ENCODE measurements at regions not wholly inside any gene's neighbourhood (a gene's known extent, or its start where the extent isn't known, plus 50 kb on each side); places are given as distances from the start of the nearest gene placed in this dataset.

DNA sequence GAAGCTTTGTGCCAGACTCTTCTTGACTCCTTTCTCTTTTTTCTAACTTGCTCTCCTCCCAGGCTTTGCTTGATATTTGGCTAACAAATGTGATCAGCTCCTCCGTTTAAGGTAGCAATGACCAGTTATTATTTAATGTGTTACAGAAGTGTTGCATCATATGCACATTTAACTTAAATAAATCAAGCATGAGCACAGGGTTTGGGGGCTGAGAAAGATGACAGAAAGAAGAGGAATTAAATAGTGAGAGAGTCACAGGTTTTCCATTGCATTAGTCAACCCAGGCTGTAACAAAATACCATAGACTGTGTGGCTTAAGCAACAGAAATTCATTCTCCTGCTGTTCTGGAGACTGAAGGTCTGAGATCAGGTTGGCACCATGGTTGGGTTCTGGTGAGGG is 343.8 kb downstream of the RPRM start:
- Histone ChIP-seq H3K27me3 (ENCODE audit: insufficient read depth, low read length) (no peaks in the 10 kb centered on the region), H3K9me3 (ENCODE audit: insufficient read depth, low read depth, low read length) (no peaks in the 10 kb centered on the region), H3K4me1 (ENCODE audit: insufficient read depth, low read length) (no peaks in the 10 kb centered on the region), H3K9ac (ENCODE audit: low read depth, low read length) (no peak overlapping the region), H3K4me3 (ENCODE audit: low read length) (no peak overlapping the region), H3K36me3 (ENCODE audit: insufficient read depth, low read depth, low read length) (no peaks in the 10 kb centered on the region), H3K27ac (ENCODE audit: low read length) (no peak overlapping the region)

DNA sequence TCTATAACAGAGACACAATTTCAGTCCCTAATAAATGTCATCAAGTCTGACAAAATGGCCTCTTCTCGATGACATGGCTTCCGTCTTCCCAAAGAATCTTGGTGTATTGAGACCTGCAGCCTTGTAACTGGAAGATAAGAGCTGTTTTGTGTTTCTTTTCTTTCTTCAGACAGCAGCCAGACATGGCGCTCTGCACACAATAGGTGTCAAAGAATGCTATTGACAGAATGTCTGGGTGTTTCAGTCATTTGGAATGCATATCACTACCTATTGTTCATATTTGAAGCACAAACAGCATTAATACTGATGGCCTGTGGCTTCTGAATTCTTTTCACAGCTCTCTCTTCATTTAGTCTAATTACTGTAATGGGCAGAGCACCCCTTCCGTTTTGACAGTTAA is 344.8 kb downstream of the RPRM start:
- H3K9me3 ChIP-seq (ENCODE audit: insufficient read depth, low read depth, low read length), result no peaks in the 10 kb centered on the region
- H3K4me3 ChIP-seq (ENCODE audit: low read length), result no peak overlapping the region
- H3K27me3 ChIP-seq (ENCODE audit: insufficient read depth, low read length), result no peaks in the 10 kb centered on the region
- no peak overlapping the region for H3K27ac ChIP-seq (ENCODE audit: low read length)
- no peaks in the 10 kb centered on the region for H3K36me3 ChIP-seq (ENCODE audit: insufficient read depth, low read depth, low read length)
- no peak overlapping the region for H3K9ac ChIP-seq (ENCODE audit: low read depth, low read length)
- H3K4me1 ChIP-seq (ENCODE audit: insufficient read depth, low read length), result no peaks in the 10 kb centered on the region

- no peaks in the 10 kb centered on the region for H3K27me3 ChIP-seq (ENCODE audit: insufficient read depth, low read length)
- H3K4me3 ChIP-seq (ENCODE audit: low read length), result no peak overlapping the region
- no peak overlapping the region for H3K9ac ChIP-seq (ENCODE audit: low read depth, low read length)
- H3K27ac ChIP-seq (ENCODE audit: low read length), result no peak overlapping the region
- H3K36me3 ChIP-seq (ENCODE audit: insufficient read depth, low read depth, low read length), result no peaks in the 10 kb centered on the region
- no peaks in the 10 kb centered on the region for H3K4me1 ChIP-seq (ENCODE audit: insufficient read depth, low read length)
- no peaks in the 10 kb centered on the region for H3K9me3 ChIP-seq (ENCODE audit: insufficient read depth, low read depth, low read length)
These were observed 346.1 kb downstream of the RPRM start for GRCh38 chr2:153132418-153132817.

GRCh38 chr2:153115141-153115540 is 363.4 kb downstream of the RPRM start:
- H3K9ac ChIP-seq (ENCODE audit: low read depth, low read length), result no peak overlapping the region
- H3K36me3 ChIP-seq (ENCODE audit: insufficient read depth, low read depth, low read length), result no peaks in the 10 kb centered on the region
- no peak overlapping the region for H3K27ac ChIP-seq (ENCODE audit: low read length)
- no peaks in the 10 kb centered on the region for H3K4me1 ChIP-seq (ENCODE audit: insufficient read depth, low read length)
- H3K4me3 ChIP-seq (ENCODE audit: low read length), result no peak overlapping the region
- H3K9me3 ChIP-seq (ENCODE audit: insufficient read depth, low read depth, low read length), result no peaks in the 10 kb centered on the region
- H3K27me3 ChIP-seq (ENCODE audit: insufficient read depth, low read length), result no peaks in the 10 kb centered on the region

- Histone ChIP-seq H3K4me3 (ENCODE audit: low read length) (no peak overlapping the region), H3K9me3 (ENCODE audit: insufficient read depth, low read depth, low read length) (no peaks in the 10 kb centered on the region), H3K36me3 (ENCODE audit: insufficient read depth, low read depth, low read length) (no peaks in the 10 kb centered on the region), H3K9ac (ENCODE audit: low read depth, low read length) (no peak overlapping the region), H3K27ac (ENCODE audit: low read length) (no peak overlapping the region), H3K27me3 (ENCODE audit: insufficient read depth, low read length) (no peaks in the 10 kb centered on the region), H3K4me1 (ENCODE audit: insufficient read depth, low read length) (no peaks in the 10 kb centered on the region)
These were observed 368.1 kb downstream of the RPRM start for GRCh38 chr2:153110486-153110885.

- H3K27me3 ChIP-seq (ENCODE audit: insufficient read depth, low read length), result no peaks in the 10 kb centered on the region
- H3K4me3 ChIP-seq (ENCODE audit: low read length), result no peak overlapping the region
- no peaks in the 10 kb centered on the region for H3K9me3 ChIP-seq (ENCODE audit: insufficient read depth, low read depth, low read length)
- no peak overlapping the region for H3K9ac ChIP-seq (ENCODE audit: low read depth, low read length)
- H3K4me1 ChIP-seq (ENCODE audit: insufficient read depth, low read length), result no peaks in the 10 kb centered on the region
- no peaks in the 10 kb centered on the region for H3K36me3 ChIP-seq (ENCODE audit: insufficient read depth, low read depth, low read length)
- H3K27ac ChIP-seq (ENCODE audit: low read length), result no peak overlapping the region
These were observed 368.8 kb downstream of the RPRM start for GRCh38 chr2:153109793-153110192.

GRCh38 chr2:153106802-153107477 is 371.6 kb downstream of the RPRM start:
- no peaks in the 10 kb centered on the region for H3K9me3 ChIP-seq (ENCODE audit: insufficient read depth, low read depth, low read length)
- no peak overlapping the region for H3K9ac ChIP-seq (ENCODE audit: low read depth, low read length)
- no peak overlapping the region for H3K4me3 ChIP-seq (ENCODE audit: low read length)
- H3K36me3 ChIP-seq (ENCODE audit: insufficient read depth, low read depth, low read length), result no peaks in the 10 kb centered on the region
- no peak overlapping the region for H3K27ac ChIP-seq (ENCODE audit: low read length)
- H3K27me3 ChIP-seq (ENCODE audit: insufficient read depth, low read length), result no peaks in the 10 kb centered on the region
- H3K4me1 ChIP-seq (ENCODE audit: insufficient read depth, low read length), result no peaks in the 10 kb centered on the region

GRCh38 chr2:153105829-153106578 is 372.6 kb downstream of the RPRM start:
- H3K9ac ChIP-seq (ENCODE audit: low read depth, low read length), result no peak overlapping the region
- H3K4me1 ChIP-seq (ENCODE audit: insufficient read depth, low read length), result no peaks in the 10 kb centered on the region
- H3K27me3 ChIP-seq (ENCODE audit: insufficient read depth, low read length), result no peaks in the 10 kb centered on the region
- no peak overlapping the region for H3K27ac ChIP-seq (ENCODE audit: low read length)
- no peak overlapping the region for H3K4me3 ChIP-seq (ENCODE audit: low read length)
- no peaks in the 10 kb centered on the region for H3K9me3 ChIP-seq (ENCODE audit: insufficient read depth, low read depth, low read length)
- no peaks in the 10 kb centered on the region for H3K36me3 ChIP-seq (ENCODE audit: insufficient read depth, low read depth, low read length)

- H3K4me3 ChIP-seq (ENCODE audit: low read length), result no peak overlapping the region
- H3K9ac ChIP-seq (ENCODE audit: low read depth, low read length), result no peak overlapping the region
- no peaks in the 10 kb centered on the region for H3K4me1 ChIP-seq (ENCODE audit: insufficient read depth, low read length)
- no peaks in the 10 kb centered on the region for H3K9me3 ChIP-seq (ENCODE audit: insufficient read depth, low read depth, low read length)
- H3K36me3 ChIP-seq (ENCODE audit: insufficient read depth, low read depth, low read length), result no peaks in the 10 kb centered on the region
- H3K27ac ChIP-seq (ENCODE audit: low read length), result no peak overlapping the region
- H3K27me3 ChIP-seq (ENCODE audit: insufficient read depth, low read length), result no peaks in the 10 kb centered on the region
These were observed 377.4 kb downstream of the RPRM start for GRCh38 chr2:153101187-153101586.

GRCh38 chr2:153100151-153100550 is 378.4 kb downstream of the RPRM start:
- no peaks in the 10 kb centered on the region for H3K9me3 ChIP-seq (ENCODE audit: insufficient read depth, low read depth, low read length)
- H3K4me1 ChIP-seq (ENCODE audit: insufficient read depth, low read length), result no peaks in the 10 kb centered on the region
- H3K36me3 ChIP-seq (ENCODE audit: insufficient read depth, low read depth, low read length), result no peaks in the 10 kb centered on the region
- H3K27ac ChIP-seq (ENCODE audit: low read length), result no peak overlapping the region
- no peaks in the 10 kb centered on the region for H3K27me3 ChIP-seq (ENCODE audit: insufficient read depth, low read length)
- no peak overlapping the region for H3K4me3 ChIP-seq (ENCODE audit: low read length)
- H3K9ac ChIP-seq (ENCODE audit: low read depth, low read length), result no peak overlapping the region

DNA sequence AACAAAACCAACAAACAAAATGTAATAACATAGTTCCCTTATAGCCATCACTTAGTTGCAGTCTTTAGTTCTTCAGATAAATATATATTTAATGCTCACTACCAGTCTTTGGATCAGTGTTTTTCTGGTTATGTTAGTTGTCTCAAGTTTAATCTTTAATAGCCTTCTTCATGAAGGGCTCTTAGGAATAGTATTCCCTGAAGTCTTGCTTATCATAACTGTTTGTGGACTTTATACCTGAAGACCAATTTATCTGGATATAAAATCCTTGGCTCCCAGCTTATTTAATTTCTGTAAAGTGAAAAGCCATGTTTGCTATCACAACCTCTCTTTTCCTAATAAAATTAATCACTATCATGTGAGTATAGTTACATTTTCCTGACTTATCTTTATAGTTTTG is 379.7 kb downstream of the ARL6IP6 start:
- Histone ChIP-seq H3K9me3 (ENCODE audit: insufficient read depth, low read depth, low read length) (no peaks in the 10 kb centered on the region), H3K27ac (ENCODE audit: low read length) (no peak overlapping the region), H3K9ac (ENCODE audit: low read depth, low read length) (no peak overlapping the region), H3K36me3 (ENCODE audit: insufficient read depth, low read depth, low read length) (no peaks in the 10 kb centered on the region), H3K4me1 (ENCODE audit: insufficient read depth, low read length) (no peaks in the 10 kb centered on the region), H3K4me3 (ENCODE audit: low read length) (no peak overlapping the region), H3K27me3 (ENCODE audit: insufficient read depth, low read length) (no peaks in the 10 kb centered on the region)

DNA sequence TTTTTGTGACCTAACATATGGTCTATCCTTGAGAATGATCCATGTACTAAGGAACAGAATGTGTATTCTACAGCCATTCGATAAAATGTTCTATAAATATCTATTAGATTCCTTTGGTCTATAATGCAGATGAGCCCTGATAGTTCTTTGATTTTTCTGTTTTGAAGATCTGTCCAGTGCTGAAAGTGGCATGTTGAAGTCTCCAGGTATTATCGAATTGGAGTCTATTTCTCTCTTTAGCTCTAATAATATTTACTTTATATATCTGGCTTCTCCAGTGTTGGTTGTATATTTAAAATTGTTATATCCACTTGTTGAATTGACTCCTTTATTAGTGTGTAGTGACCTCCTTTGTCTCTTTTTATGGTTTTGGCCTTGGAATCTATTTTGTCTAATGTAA is 377.9 kb downstream of the ARL6IP6 start:
- no peak overlapping the region for H3K27ac ChIP-seq (ENCODE audit: low read length)
- H3K4me3 ChIP-seq (ENCODE audit: low read length), result no peak overlapping the region
- H3K4me1 ChIP-seq (ENCODE audit: insufficient read depth, low read length), result no peaks in the 10 kb centered on the region
- no peak overlapping the region for H3K9ac ChIP-seq (ENCODE audit: low read depth, low read length)
- no peaks in the 10 kb centered on the region; the same call in 1 of the 2 replicates for H3K9me3 ChIP-seq (ENCODE audit: insufficient read depth, low read depth, low read length)
- H3K36me3 ChIP-seq (ENCODE audit: insufficient read depth, low read depth, low read length), result no peaks in the 10 kb centered on the region
- H3K27me3 ChIP-seq (ENCODE audit: insufficient read depth, low read length), result no peaks in the 10 kb centered on the region
